Right atrium auricular region (tissue), 2 donors: ENCODE measurements at regions not wholly inside any gene's neighbourhood (a gene's known extent, or its start where the extent isn't known, plus 50 kb on each side); places are given as distances from the start of the nearest gene placed in this dataset.

Source experiments
- DNase-seq: peaks from one replicate; pipeline ENCODE4 v3.0.0-alpha.2; 2019; ENCODE audit warnings: low spot score
- H3K27ac ChIP-seq, 2 donors: fragments of 200-600 bp; sonication (generic); 1 replicate in 1 of 2; 2 replicates in 1 of 2; pipeline ENCODE4 v1.5.1; 2016 to 2019
- H3K27me3 ChIP-seq, 2 donors: fragments of 200-600 bp; sonication (generic); one replicate each; pipeline versions ENCODE4 v1.5.1 to v1.6.0; 2017 to 2019
- H3K36me3 ChIP-seq: fragments of 200-600 bp; sonication (generic); one replicate; pipeline ENCODE4 v1.5.1; 2016
- H3K4me1 ChIP-seq, 2 donors: fragments of 200-600 bp; sonication (generic); one replicate each; pipeline versions ENCODE4 v1.5.1 to v1.6.0; 2017 to 2019
- H3K4me3 ChIP-seq, 2 donors: fragments of 200-600 bp; sonication (generic); 1 replicate in 1 of 2; 2 replicates in 1 of 2; pipeline ENCODE4 v1.5.1; 2017 to 2019; ENCODE audit warnings: mild to moderate bottlenecking in 1 of 2, moderate library complexity in 1 of 2
- H3K9me3 ChIP-seq, 2 donors: fragments of 200-600 bp; sonication (generic); one replicate each; pipeline ENCODE4 v1.5.1; 2019
- CTCF ChIP-seq, 2 donors: fragments of 200-600 bp; sonication (generic); IDR thresholded peaks; one replicate each; pipeline ENCODE4 v1.5.1; 2019; ENCODE audit warnings: antibody characterized with exemption in 2 of 2

- Histone ChIP-seq H3K4me1 (no peaks in the 10 kb centered on the region), H3K9me3 (peaks cover 0 to 6% of the 10 kb centered on the region in 2 donors), H3K27me3 (no peaks in the 10 kb centered on the region), H3K4me3 (no peak overlapping the region), H3K27ac (no peak overlapping the region), H3K36me3 (no peaks in the 10 kb centered on the region)
- no peak for TF ChIP-seq CTCF (IDR thresholded peaks at IDR 0.05)
- DNase-seq = no peak
Observed at GRCh38 chr6:156283091-156283490, 494.1 kb upstream of the ARID1B start.

GRCh38 chr6:156282087-156282486 is 495.1 kb upstream of the ARID1B start:
- Histone ChIP-seq H3K4me3 (no peak overlapping the region), H3K27me3 (no peaks in the 10 kb centered on the region), H3K36me3 (no peaks in the 10 kb centered on the region), H3K4me1 (no peaks in the 10 kb centered on the region), H3K27ac (no peak overlapping the region), H3K9me3 (peaks cover 0 to 6% of the 10 kb centered on the region in 2 donors)
- DNase-seq = no peak
- TF ChIP-seq CTCF (IDR thresholded peaks at IDR 0.05) = no peak

- DNase-seq = no peak
- TF ChIP-seq CTCF (IDR thresholded peaks at IDR 0.05) = no peak
- H3K27me3 ChIP-seq = no peaks in the 10 kb centered on the region
Observed at GRCh38 chr6:156281266-156281665, 495.9 kb upstream of the ARID1B start.

GRCh38 chr6:156280065-156280464 is 497.1 kb upstream of the ARID1B start:
- no peaks in the 10 kb centered on the region for H3K4me1 ChIP-seq
- H3K36me3 ChIP-seq = no peaks in the 10 kb centered on the region
- H3K27me3 ChIP-seq = no peaks in the 10 kb centered on the region
- no peak overlapping the region for H3K4me3 ChIP-seq
- TF ChIP-seq CTCF (IDR thresholded peaks at IDR 0.05) = no peak
- DNase-seq = no peak
- peaks cover 0 to 6% of the 10 kb centered on the region in 2 donors for H3K9me3 ChIP-seq
- no peak overlapping the region for H3K27ac ChIP-seq

More at GRCh38 chr6:156281266-156281665, 495.9 kb upstream of the ARID1B start:
- Histone ChIP-seq H3K4me1 (no peaks in the 10 kb centered on the region), H3K4me3 (no peak overlapping the region), H3K9me3 (peaks cover 0 to 6% of the 10 kb centered on the region in 2 donors), H3K27ac (no peak overlapping the region), H3K36me3 (no peaks in the 10 kb centered on the region)

GRCh38 chr6:156279261-156279969 is 497.8 kb upstream of the ARID1B start:
- H3K4me3 ChIP-seq = no peak overlapping the region
- DNase-seq = no peak
- H3K36me3 ChIP-seq = no peaks in the 10 kb centered on the region
- no peak for TF ChIP-seq CTCF (IDR thresholded peaks at IDR 0.05)
- H3K27me3 ChIP-seq = no peaks in the 10 kb centered on the region
- H3K27ac ChIP-seq = no peak overlapping the region
- peaks cover 0 to 6% of the 10 kb centered on the region in 2 donors for H3K9me3 ChIP-seq
- no peaks in the 10 kb centered on the region for H3K4me1 ChIP-seq
